ENCODE measurements at regions not wholly inside any gene's neighbourhood (a gene's known extent, or its start where the extent isn't known, plus 50 kb on each side); places are given as distances from the start of the nearest gene placed in this dataset.

DNA sequence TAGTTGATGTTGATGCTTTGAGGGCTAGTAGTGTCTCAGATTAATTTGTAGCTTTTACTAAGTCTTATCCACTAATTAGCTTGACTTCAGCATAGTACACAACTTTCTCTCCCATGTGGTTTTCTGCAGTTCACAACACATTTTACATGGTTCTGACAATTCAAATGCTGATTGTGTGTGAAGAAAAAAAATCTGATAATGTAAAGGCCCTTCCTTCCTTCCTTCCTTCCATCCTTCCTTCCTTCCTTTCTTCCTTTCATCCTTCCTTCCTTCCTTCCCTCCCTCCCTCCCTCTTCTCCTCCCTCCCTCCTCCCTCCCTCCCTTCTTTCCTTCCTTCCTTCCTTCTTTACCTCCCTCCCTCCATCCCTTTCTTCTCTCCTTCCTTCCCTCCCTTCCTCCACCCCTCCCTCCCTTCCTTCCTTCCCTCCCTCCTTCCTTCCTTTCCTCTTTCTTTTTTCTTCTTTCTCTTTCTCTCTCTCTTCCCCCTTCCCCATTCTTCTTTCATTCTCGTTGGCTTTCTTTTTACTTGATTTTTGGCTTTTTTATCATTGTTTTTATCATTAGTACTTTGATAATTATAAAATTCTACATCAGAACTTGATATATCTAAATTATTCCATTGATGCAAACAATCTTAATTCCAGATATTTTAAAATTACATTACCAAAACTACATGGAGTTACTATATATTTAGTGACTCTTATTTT, 1415.6 kb downstream of the LRFN5 start:
- TF ChIP-seq, protein P1, sequence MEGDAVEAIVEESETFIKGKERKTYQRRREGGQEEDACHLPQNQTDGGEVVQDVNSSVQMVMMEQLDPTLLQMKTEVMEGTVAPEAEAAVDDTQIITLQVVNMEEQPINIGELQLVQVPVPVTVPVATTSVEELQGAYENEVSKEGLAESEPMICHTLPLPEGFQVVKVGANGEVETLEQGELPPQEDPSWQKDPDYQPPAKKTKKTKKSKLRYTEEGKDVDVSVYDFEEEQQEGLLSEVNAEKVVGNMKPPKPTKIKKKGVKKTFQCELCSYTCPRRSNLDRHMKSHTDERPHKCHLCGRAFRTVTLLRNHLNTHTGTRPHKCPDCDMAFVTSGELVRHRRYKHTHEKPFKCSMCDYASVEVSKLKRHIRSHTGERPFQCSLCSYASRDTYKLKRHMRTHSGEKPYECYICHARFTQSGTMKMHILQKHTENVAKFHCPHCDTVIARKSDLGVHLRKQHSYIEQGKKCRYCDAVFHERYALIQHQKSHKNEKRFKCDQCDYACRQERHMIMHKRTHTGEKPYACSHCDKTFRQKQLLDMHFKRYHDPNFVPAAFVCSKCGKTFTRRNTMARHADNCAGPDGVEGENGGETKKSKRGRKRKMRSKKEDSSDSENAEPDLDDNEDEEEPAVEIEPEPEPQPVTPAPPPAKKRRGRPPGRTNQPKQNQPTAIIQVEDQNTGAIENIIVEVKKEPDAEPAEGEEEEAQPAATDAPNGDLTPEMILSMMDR (IDR thresholded peaks at IDR 0.05) = no peak
- TF ChIP-seq POLR2A (IDR thresholded peaks at IDR 0.05; ENCODE audit: low read depth) (no peak), EP300 (IDR thresholded peaks at IDR 0.05) (no peak)
